Lower leg skin (tissue), 3 donors: ENCODE measurements at regions not wholly inside any gene's neighbourhood (a gene's known extent, or its start where the extent isn't known, plus 50 kb on each side); places are given as distances from the start of the nearest gene placed in this dataset.
"Not testable (repeated sequence)": the region's sequence is repeated elsewhere in the genome, so short reads cannot be mapped to it uniquely, and the experiment has no call there.

Source experiments
- CTCF ChIP-seq, 3 donors: fragments of 450-650 bp; IDR thresholded peaks; one replicate each; pipeline ENCODE4 v1.5.1; 2016; ENCODE audit warnings: antibody characterized with exemption in 3 of 3, mild to moderate bottlenecking in 3 of 3, moderate library complexity in 2 of 3
- POLR2A ChIP-seq, 2 donors: fragments of 450-650 bp; IDR thresholded peaks; one replicate each; pipeline ENCODE4 v1.6.1; 2016 to 2017; ENCODE audit warnings: antibody characterized with exemption in 2 of 2, mild to moderate bottlenecking in 1 of 2, moderate library complexity in 1 of 2

GRCh38 chr1:83306811-83307210 is 692.1 kb downstream of the TTLL7 start:
- TF ChIP-seq CTCF, POLR2A (IDR thresholded peaks at IDR 0.05): not testable (repeated sequence)
